Spleen (tissue), 11 donors: ENCODE measurements at regions not wholly inside any gene's neighbourhood (a gene's known extent, or its start where the extent isn't known, plus 50 kb on each side); places are given as distances from the start of the nearest gene placed in this dataset.
"Not testable (repeated sequence)": the region's sequence is repeated elsewhere in the genome, so short reads cannot be mapped to it uniquely, and the experiment has no call there.

Experiments
- DNase-seq: peaks from one replicate; pipeline ENCODE4 v3.0.0-alpha.2; 2020
- H3K27ac ChIP-seq, 8 donors: fragments of 200-600 bp; sonication (generic) in 7 of 8; 1 replicate in 4 of 8; 2 replicates in 4 of 8; pipeline versions ENCODE4 v1.5.0 to v1.8.0; 2016 to 2021; ENCODE audit warnings: inconsistent platforms in 4 of 8, mild to moderate bottlenecking in 4 of 8, moderate library complexity in 1 of 8
- H3K27me3 ChIP-seq, 7 donors: fragments of 200-600 bp; sonication (generic) in 6 of 7; replicated peaks in 1 of 7; 1 replicate in 4 of 7; 2 replicates in 3 of 7; pipeline versions ENCODE4 v1.5.0 to v1.8.0; 2016 to 2021; ENCODE audit warnings: inconsistent platforms in 3 of 7, mild to moderate bottlenecking in 1 of 7
- H3K36me3 ChIP-seq, 6 donors: fragments of 200-600 bp; sonication (generic) in 5 of 6; 1 replicate in 4 of 6; 2 replicates in 2 of 6; pipeline versions ENCODE4 v1.5.0 to v1.8.0; 2016 to 2021; ENCODE audit warnings: inconsistent platforms in 2 of 6
- H3K4me1 ChIP-seq, 6 donors: fragments of 200-600 bp; sonication (generic) in 5 of 6; 1 replicate in 3 of 6; 2 replicates in 3 of 6; pipeline versions ENCODE4 v1.5.0 to v1.8.0; 2016 to 2021; ENCODE audit warnings: inconsistent platforms in 3 of 6
- H3K4me3 ChIP-seq, 8 donors: fragments of 200-600 bp; sonication (generic) in 7 of 8; 1 replicate in 4 of 8; 2 replicates in 4 of 8; pipeline versions ENCODE4 v1.5.0 to v1.8.0; 2016 to 2021; ENCODE audit warnings: inconsistent platforms in 4 of 8, mild to moderate bottlenecking in 4 of 8, moderate library complexity in 2 of 8
- H3K9me3 ChIP-seq, 8 donors: fragments of 200-600 bp; sonication (generic) in 7 of 8; 1 replicate in 4 of 8; 2 replicates in 4 of 8; pipeline versions ENCODE4 v1.5.0 to v1.8.0; 2016 to 2021; ENCODE audit warnings: inconsistent platforms in 4 of 8
- CTCF ChIP-seq, 11 experiments: fragments of 200-600 bp in 7 of 11; fragments of 450-650 bp in 4 of 11; sonication (generic) in 4 of 11; IDR thresholded peaks in 8 of 11; conservative IDR thresholded peaks in 3 of 11; 1 replicate in 7 of 11; 2 replicates in 4 of 11; pipeline versions ENCODE4 v1.4.0 to v1.8.0; 2016 to 2021; ENCODE audit warnings: antibody characterized with exemption in 11 of 11, inconsistent platforms in 4 of 11, mild to moderate bottlenecking in 1 of 11
- POLR2A ChIP-seq, 3 donors: fragments of 450-650 bp; IDR thresholded peaks; one replicate each; pipeline ENCODE4 v1.5.1; 2017; ENCODE audit warnings: antibody characterized with exemption in 3 of 3, mild to moderate bottlenecking in 1 of 3
- POLR2AphosphoS5 ChIP-seq, 3 donors: sonication (generic); formaldehyde crosslinking; IDR thresholded peaks; one replicate each; pipeline ENCODE4 v1.5.1; 2017; ENCODE audit warnings: antibody characterized with exemption in 3 of 3
- WGBS, 5 donors: extraction: QIAGEN DNeasy Blood & Tissue Kit in 3 of 5; methylation state at CpG; one replicate each; pipeline versions ENCODE4 v1.1.5 to v1.1.7; 2013 to 2018; 5-methylcytosine and 5-hydroxymethylcytosine counted together
- intact Hi-C: fragments of 100-400 bp; cut with DNase I; formaldehyde crosslinking; loops from one replicate; pipeline ENCODE4 v1.15.0; 2023; ENCODE audit warnings: low total_unique reads
- donor health status: healthy with polysubstance abuse.
- donor health status: DM: no; HTN: no; CAD: no; lungs with moderate emphysema.
- donor health status: DM: no; HTN: no; CAD: no.
- donor health status: Bipolar disorder and iron deficiency.
- donor health status: healthy.
- donor health status: DM: no; HTN: no; CAD: no.
- donor health status: DM: yes; HTN: yes; CAD: no.

GRCh38 chr2:35454966-35455638 lies 900.5 kb upstream of the CRIM1 start:
- Histone ChIP-seq H3K9me3 (no peaks in the 10 kb centered on the region), H3K36me3 (no peaks in the 10 kb centered on the region), H3K27me3 (no peaks in the 10 kb centered on the region), H3K4me3 (no peak overlapping the region), H3K27ac (no peak overlapping the region), H3K4me1 (no peaks in the 10 kb centered on the region)
- no peak for DNase-seq
- intact Hi-C loops: no loop called here
- 73 to 94% (median 83%) methylated on average over 3 of the region's 3 CpGs for WGBS, 5 donors
- TF ChIP-seq POLR2AphosphoS5 (IDR thresholded peaks at IDR 0.05): no peak
- no peak for TF ChIP-seq CTCF (IDR thresholded peaks at IDR 0.05 in 8 of 11, conservative IDR thresholded peaks at IDR 0.05 in 3 of 11)
- TF ChIP-seq POLR2A (IDR thresholded peaks at IDR 0.05): no peak

GRCh38 chr2:35447821-35448220 lies 907.8 kb upstream of the CRIM1 start:
- TF ChIP-seq CTCF (IDR thresholded peaks at IDR 0.05 in 8 of 11, conservative IDR thresholded peaks at IDR 0.05 in 3 of 11): no peak
- no peak for TF ChIP-seq POLR2A (IDR thresholded peaks at IDR 0.05)
- no peak for TF ChIP-seq POLR2AphosphoS5 (IDR thresholded peaks at IDR 0.05)
- Histone ChIP-seq H3K36me3 (no peaks in the 10 kb centered on the region), H3K27me3 (no peaks in the 10 kb centered on the region), H3K4me1 (no peaks in the 10 kb centered on the region), H3K4me3 (no peak overlapping the region), H3K27ac (no peak overlapping the region), H3K9me3 (no peaks in the 10 kb centered on the region)
- no peak for DNase-seq
- intact Hi-C loops: no loop called here

- intact Hi-C loops: no loop called here
- no peaks in the 10 kb centered on the region for H3K4me1 ChIP-seq
- H3K9me3 ChIP-seq: no peaks in the 10 kb centered on the region
- no peak overlapping the region for H3K4me3 ChIP-seq
- DNase-seq: no peak
- H3K27ac ChIP-seq: no peak overlapping the region
- no peaks in the 10 kb centered on the region for H3K36me3 ChIP-seq
- no peak for TF ChIP-seq POLR2A (IDR thresholded peaks at IDR 0.05)
- no peak for TF ChIP-seq CTCF (IDR thresholded peaks at IDR 0.05 in 8 of 11, conservative IDR thresholded peaks at IDR 0.05 in 3 of 11)
- H3K27me3 ChIP-seq: no peaks in the 10 kb centered on the region
- 34 to 53% (median 50%) methylated on average over 5 of the region's 5 CpGs for WGBS, 5 donors
These were observed 908.4 kb upstream of the CRIM1 start for GRCh38 chr2:35447215-35447614.

DNA sequence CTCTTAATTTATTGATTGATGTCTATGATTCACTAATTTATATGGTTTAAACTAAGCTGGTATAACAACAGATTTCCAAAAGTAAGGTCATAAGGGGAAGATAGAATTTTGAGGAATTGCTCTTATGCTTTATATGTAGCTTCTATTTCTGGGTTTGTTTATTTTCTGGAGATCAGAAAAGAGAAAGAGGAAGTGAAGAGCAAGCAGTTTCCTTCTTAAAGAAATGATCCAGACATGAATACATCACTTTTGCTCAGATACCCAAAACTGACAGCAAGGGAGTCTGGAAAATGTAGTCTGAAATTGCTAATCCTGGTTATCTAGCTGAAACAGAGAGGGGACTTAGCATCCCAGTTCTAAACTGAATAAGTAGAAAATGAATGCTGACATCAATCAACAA lies 912.5 kb upstream of the CRIM1 start:
- no peaks in the 10 kb centered on the region for H3K27me3 ChIP-seq
- no peak overlapping the region for H3K4me3 ChIP-seq
- H3K36me3 ChIP-seq: no peaks in the 10 kb centered on the region
- no peaks in the 10 kb centered on the region for H3K9me3 ChIP-seq
- no peak overlapping the region for H3K27ac ChIP-seq
- intact Hi-C loops: no loop called here
- TF ChIP-seq POLR2A (IDR thresholded peaks at IDR 0.05) (no peak), POLR2AphosphoS5 (IDR thresholded peaks at IDR 0.05) (no peak), CTCF (IDR thresholded peaks at IDR 0.05 in 8 of 11, conservative IDR thresholded peaks at IDR 0.05 in 3 of 11) (no peak)
- no peaks in the 10 kb centered on the region for H3K4me1 ChIP-seq
- DNase-seq: no peak

DNA sequence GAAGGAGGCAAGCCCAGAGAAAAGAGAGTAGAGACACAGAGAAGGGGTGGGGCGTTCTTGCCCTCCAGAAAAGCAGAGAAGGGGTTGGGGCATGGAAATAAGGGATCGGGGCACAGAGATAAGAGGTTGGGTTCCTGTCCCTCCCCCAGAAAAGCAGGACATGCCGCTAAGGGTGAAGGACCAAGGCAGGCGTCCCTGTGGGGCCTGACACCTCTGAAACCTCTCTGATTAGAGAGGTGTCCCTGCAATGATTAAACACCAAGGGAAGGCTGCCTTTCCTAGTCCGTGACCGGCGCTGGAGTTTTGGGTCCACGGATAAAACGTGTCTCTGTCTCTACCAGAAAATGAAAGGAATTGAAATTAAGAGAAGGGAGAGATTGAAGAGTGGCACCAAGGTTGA lies 914.0 kb upstream of the CRIM1 start:
- H3K4me1 ChIP-seq, H3K27me3 ChIP-seq, H3K36me3 ChIP-seq, DNase-seq, intact Hi-C loops, H3K27ac ChIP-seq, H3K4me3 ChIP-seq, H3K9me3 ChIP-seq: not testable (repeated sequence)
- WGBS, 5 donors: 83 to 91% (median 88%) methylated on average over 8 to 9 of the region's 9 CpGs

DNA sequence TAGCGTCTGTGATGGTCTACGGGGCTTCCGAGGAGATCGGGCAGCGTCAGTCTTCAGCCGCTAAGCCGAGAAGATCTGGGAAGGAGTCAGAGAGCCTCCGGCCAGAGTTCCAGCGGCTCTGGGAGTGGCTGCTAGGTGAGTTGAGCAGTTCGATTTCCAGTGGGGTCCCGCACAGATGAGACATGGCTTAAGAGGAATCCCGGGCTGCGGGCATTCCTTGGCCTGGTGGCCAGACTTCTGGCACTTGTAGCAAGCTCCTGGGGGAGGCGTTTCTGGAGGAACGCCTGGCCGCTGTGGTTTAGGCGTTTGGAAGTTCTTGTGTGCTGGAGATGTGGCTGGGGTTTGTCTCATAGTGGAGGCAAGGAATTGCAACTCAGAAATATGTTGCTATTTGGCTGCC lies 915.3 kb upstream of the CRIM1 start:
- H3K4me1 ChIP-seq, H3K27me3 ChIP-seq, intact Hi-C loops, H3K36me3 ChIP-seq, H3K27ac ChIP-seq, DNase-seq, H3K4me3 ChIP-seq, H3K9me3 ChIP-seq: not testable (repeated sequence)
- 82 to 91% (median 89%) methylated on average over 11 to 17 of the region's 17 CpGs for WGBS, 5 donors

GRCh38 chr2:35436893-35437292 lies 918.7 kb upstream of the CRIM1 start:
- H3K9me3 ChIP-seq, H3K27ac ChIP-seq, H3K27me3 ChIP-seq, H3K4me1 ChIP-seq, DNase-seq, H3K4me3 ChIP-seq, H3K36me3 ChIP-seq, intact Hi-C loops: not testable (repeated sequence)
- 82 to 95% (median 84%) methylated on average over 5 of the region's 5 CpGs for WGBS, 5 donors
